ENCODE measurements at regions not wholly inside any gene's neighbourhood (a gene's known extent, or its start where the extent isn't known, plus 50 kb on each side); places are given as distances from the start of the nearest gene placed in this dataset.
A peak's percentile ranks its signal among the peaks of the same experiment; 100 is the strongest.
"Not testable (repeated sequence)": the region's sequence is repeated elsewhere in the genome, so short reads cannot be mapped to it uniquely, and the experiment has no call there.

GRCh38 chr13:81295177-81295576 lies 954.3 kb upstream of the SPRY2 start:
- no peak for DNase-seq (ENCODE audit: low read depth)

DNA sequence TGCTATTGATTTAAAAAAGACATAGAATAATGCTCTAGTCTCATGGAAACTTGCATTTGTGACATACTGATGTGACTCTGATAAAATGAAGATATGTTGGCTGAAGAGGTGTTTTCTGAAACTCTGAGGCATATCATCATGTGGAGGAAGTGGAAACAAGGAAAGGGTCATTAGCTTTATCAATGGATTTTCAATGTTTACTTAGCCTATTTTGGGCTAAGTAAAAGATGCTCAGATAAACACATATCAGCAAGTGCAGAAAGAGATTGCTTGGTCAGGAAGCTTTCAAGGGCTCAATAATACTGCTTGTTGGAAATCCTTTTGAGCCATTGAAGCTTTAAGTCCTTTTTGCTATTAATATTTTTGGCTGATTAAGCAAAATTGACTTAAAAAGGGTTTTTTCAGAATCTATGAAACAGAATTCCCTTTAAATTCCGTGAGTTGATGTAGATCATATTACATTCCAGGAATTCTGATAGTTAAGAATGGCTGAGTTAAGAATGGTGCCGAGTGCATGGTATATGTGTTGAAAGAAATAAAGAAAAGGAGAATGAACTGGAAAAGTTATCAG lies 952.8 kb upstream of the SPRY2 start:
- DNase-seq (ENCODE audit: low read depth) = no peak

DNA sequence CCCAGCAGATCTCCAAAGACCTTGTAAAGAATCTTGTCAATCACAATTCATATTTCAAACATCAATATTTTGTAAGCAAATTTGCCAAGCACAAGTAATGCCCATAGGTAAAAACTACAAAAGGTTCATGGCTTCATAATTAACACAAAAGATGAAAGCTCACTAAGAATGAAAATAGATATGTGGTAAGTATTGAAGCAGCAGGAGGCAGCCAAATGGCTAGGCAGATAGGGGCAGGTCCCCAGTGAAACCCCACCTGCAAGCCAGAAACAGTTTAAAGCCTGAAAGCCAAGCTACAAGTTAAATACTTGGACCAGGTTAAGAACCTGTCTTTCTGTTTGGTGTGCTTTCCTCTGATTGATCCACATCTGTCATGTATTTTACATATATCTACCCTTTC lies 942.6 kb upstream of the SPRY2 start:
- DNase-seq (ENCODE audit: low read depth) = no peak

GRCh38 chr13:81283062-81283461 lies 942.1 kb upstream of the SPRY2 start:
- no peak for DNase-seq (ENCODE audit: low read depth)

DNA sequence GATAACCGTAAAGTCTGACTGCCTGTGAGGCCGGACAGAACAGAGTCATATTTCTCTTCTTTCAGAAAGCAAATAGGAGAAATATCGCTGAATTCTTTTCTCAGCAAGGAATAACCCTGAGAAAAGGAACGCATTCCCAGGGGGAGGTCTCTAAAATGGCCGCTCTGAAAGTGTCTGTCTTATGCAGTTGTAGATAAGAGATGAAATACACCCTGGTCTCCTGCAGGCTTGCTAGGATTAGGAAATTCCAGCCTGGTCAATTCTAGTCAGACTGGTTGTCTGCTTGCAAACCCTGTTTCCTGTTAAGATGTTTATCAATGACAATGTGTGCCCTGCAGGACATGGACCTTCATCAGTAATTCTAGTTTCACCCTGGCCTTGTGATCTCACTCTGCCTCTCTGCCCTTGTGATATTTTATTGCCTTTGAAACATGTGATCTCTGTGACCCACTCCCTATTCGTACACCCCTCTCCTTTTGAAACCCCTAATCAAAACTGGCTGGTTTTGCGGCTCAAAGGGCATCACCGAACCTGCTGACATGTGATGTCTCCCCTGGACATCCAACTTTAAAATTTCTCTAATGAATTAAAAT lies 934.8 kb upstream of the SPRY2 start:
- no peak for DNase-seq (ENCODE audit: low read depth)

DNA sequence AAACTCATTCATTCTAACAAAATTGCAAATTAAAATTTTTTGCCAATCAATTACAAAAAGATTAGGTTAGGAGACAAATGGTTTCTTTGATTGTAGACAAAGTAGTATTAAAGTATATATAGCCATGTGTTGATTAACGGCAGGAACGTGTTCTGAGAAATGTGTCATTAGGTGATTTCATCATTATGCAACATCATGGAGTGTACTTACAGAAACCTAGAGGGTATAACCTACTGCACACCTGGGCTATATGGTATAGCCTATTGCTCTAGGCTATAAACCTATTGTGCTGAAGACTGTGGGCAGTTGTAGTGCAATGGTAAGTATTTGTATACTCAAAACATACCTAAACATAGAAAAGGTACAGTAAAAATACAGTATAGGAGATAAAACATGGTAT lies 906.8 kb upstream of the SPRY2 start:
- DNase-seq (ENCODE audit: low read depth) = no peak

DNA sequence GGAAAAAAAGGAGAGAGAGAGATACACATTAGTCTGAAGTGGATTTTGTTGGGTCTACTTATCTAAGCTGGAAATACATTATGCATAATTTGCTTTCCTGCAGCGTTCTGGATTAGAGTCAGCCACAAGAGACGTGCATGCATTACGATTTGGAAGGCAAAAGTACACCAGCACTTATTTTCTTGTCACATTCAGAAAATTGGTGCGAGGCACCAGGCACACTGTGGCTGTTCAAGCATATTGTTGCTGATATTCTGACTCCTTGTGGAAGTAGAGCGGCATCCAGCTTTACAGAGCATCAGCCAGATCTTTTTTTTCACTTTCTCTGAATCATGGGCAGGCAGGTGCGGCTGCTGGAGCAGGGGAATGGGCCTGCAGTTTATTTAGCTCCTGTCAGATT lies 905.6 kb upstream of the SPRY2 start:
- no peak for DNase-seq (ENCODE audit: low read depth)

- DNase-seq (ENCODE audit: low read depth) = no peak
Measured at GRCh38 chr13:81244011-81244410, 903.1 kb upstream of the SPRY2 start.

- DNase-seq (ENCODE audit: low read depth) = no peak
Measured at GRCh38 chr13:81230386-81230785, 889.5 kb upstream of the SPRY2 start.

- DNase-seq (ENCODE audit: low read depth) = not testable (repeated sequence)
Measured at GRCh38 chr13:81226830-81227229, 885.9 kb upstream of the SPRY2 start.

- DNase-seq (ENCODE audit: low read depth) = no peak
Measured at GRCh38 chr13:81224209-81224833, 883.4 kb upstream of the SPRY2 start.

GRCh38 chr13:81223778-81224177 lies 882.9 kb upstream of the SPRY2 start:
- DNase-seq (ENCODE audit: low read depth) = no peak

DNA sequence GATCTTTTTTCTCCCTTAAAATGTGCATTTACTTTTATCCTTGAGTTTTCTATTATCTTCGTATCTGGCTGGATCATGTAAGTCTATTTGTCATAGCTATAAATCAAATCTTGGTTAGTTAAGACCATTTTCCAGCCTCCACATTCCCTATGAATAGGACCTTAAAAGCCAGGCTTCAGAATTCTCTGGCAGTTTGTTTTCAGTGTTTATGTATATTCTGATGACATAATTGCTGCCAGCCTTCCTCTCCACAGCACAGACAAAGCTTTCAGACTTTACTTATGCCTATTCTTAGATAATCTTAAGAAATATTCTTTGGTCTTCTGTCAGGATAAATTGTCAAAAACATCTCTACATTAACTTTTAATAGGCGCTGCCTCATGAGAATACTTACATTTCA lies 870.8 kb upstream of the SPRY2 start:
- DNase-seq (ENCODE audit: low read depth) = no peak

- no peak for DNase-seq (ENCODE audit: low read depth)
Measured at GRCh38 chr13:81207636-81208035, 866.7 kb upstream of the SPRY2 start.

DNA sequence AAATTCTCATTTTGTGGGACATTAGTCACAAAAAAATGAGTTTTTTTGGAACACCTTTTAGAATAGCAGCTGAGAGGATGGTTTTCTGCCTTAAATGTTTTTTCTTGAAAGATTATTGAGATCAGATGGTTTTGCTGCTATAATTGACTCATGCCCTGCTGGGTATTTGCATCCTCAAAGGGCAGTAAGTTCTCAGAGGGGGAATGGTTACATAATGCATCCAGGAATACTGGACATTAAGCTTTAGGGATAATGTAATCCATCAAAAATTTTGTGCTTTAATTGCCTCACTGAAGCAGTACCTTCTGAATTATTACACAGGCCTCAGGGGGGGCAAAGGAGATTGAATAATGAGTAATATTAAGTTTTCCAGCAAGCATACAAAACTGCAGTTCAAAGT lies 866.3 kb upstream of the SPRY2 start:
- DNase-seq (ENCODE audit: low read depth) = no peak

GRCh38 chr13:81203783-81204182 lies 862.9 kb upstream of the SPRY2 start:
- no peak for DNase-seq (ENCODE audit: low read depth)

DNA sequence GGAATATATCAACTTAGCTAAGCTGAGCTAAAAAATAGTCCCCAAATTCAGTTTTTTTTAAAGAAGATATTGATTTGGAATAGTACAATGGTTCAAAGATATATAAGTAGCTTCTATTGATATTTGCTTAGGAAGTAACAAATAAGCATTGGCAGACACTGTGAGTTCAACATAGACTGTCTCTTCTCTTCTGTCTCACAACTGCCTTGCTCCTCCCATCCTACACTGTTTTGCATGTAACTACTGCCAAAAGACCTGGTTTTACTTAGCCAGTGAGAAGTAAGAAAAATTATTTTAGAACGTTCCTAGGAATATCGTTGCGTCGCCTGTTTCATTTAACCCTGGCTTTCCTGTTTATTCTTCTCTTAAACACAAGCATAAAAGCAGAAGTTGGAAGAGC lies 859.0 kb upstream of the SPRY2 start:
- peak; percentile 19 for DNase-seq (ENCODE audit: low read depth)

DNA sequence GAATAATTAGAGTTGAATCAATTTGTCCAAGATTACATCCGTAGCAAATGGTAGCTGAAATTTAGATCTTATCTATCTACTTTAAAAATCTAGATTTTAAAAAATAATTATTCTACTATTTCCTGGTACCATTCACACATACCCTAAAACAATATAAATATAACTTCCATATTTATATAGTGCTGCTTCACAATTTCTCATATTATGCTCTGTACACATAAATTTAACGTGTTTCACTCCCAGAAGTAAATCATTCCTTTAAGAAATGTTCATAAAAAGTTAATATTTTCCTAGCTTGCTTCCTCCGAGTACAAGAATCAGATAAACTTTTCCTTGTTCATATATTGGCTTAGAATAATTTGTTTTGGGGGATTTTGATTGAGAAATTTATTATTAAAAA lies 857.0 kb upstream of the SPRY2 start:
- DNase-seq (ENCODE audit: low read depth) = no peak

GRCh38 chr13:81197483-81197882 lies 856.6 kb upstream of the SPRY2 start:
- no peak for DNase-seq (ENCODE audit: low read depth)

- no peak for DNase-seq (ENCODE audit: low read depth)
Measured at GRCh38 chr13:81194362-81194761, 853.4 kb upstream of the SPRY2 start.

DNA sequence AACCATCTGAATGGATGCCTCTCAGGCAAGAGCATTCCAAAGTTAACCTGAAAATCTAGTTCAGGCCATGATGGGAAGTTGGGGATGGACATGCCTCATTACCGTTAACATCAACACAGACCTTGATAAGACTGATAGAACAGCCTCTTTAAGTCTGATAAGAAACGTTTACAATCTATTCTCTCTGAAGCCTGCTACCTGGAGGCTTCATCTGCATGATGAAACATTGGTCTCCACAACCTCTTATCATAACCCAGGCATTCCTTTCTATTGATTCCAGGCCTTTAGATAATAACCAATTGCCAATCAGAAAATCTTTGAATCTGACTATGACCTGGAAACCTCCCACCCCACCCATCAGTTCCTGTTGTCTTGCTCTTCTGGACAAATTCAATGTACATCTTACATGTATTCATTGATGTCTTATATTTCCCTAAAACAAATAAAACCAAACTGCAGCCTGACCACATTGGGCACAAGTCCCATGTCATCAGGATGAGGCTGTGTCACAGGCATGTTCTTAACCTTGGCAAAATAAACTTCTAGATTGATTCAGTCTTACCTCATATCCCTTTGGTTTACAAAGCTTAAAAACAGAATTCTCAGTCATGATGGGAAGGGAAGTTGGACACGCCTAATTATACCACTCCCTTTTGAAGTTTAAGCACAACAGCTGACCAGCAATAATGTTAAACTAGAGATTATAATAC lies 843.8 kb upstream of the SPRY2 start:
- no peak for DNase-seq (ENCODE audit: low read depth)

DNA sequence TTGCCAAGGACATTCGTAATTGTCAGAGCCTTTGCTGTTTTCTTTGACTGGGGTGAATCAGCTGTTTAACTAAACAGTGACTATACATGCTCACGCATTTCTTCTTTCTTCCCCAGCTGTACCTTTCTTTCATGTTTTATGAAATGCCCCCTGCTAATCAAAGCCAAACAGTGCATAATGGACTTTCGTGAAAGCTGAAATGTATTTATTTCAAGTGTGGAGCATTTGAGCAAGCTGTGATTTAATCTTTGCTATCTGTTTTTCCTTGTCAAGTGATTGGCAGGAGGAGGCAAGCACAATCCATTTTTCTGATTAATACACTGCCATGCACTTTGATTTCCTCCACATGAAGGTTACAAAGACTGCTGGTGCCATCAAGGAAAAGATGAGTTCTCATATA lies 831.7 kb upstream of the SPRY2 start:
- DNase-seq (ENCODE audit: low read depth) = no peak

DNA sequence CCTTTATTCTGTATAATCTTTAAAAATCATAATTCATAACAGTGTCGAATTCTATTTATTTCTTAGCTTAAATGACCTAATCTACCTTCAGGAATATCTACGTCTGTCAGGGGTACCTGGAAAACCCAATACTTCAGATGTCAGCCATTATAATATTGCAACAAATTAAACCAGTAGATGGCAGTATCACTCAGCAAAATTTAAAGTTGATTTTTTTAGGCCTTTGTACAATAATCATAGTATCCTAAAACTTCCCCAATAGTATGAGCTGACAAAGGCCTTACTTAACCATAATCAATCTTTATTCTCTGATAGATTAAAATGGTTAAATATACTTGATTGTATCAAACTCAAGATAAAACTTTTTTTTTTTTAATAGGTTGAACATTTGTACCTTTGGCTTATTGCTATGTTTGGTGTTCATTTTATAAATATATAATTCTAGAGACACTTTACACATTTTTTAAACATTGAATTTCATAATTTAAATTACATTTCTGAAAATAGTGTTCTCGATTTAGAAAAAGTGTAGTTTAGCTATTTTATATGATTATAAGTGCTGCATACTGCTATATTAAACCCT lies 830.2 kb upstream of the SPRY2 start:
- peak; percentile 11 for DNase-seq (ENCODE audit: low read depth)

Measured in forelimb muscle (tissue), 1 donor.